H1 (cell line): ENCODE measurements at regions not wholly inside any gene's neighbourhood (a gene's known extent, or its start where the extent isn't known, plus 50 kb on each side); places are given as distances from the start of the nearest gene placed in this dataset.

Experiments
- CTCF ChIA-PET: fragments of 300-600 bp; sonication (Branson Sonifier 250); formaldehyde crosslinking; loops from one replicate; lab custom pipeline; 2021; ENCODE audit not compliant: partially characterized antibody; lab: Charles Lee
- POLR2A ChIA-PET: fragments of 300-600 bp; sonication (Branson Sonifier 250); formaldehyde crosslinking; loops from one replicate; lab custom pipeline; 2021; ENCODE audit warnings: inconsistent platforms; ENCODE audit not compliant: partially characterized antibody; lab: Charles Lee
- DNase-seq, 2 experiments: peaks; one replicate each; pipeline versions ENCODE4 v3.0.0 to v3.0.0-alpha.2; 2010 to 2022; ENCODE audit warnings: low spot score in 2 of 2, low read depth in 1 of 2, mixed read lengths in 1 of 2
- FAIRE-seq: peaks from 2 replicates; lab custom pipeline; 2011; peaks lifted over from hg19 to GRCh38; lab: Jason Lieb, UNC
- H2AFZ ChIP-seq: 2 replicates; pipeline ENCODE4 v1.8.1; 2012; ENCODE audit warnings: low read length, inconsistent platforms
- H2AK5ac ChIP-seq: 2 replicates; pipeline ENCODE4 v1.6.1; 2013; ENCODE audit warnings: low read depth, low read length
- H2BK120ac ChIP-seq: replicated peaks from 2 replicates; pipeline ENCODE3; 2013; ENCODE audit warnings: low read depth, low read length, inconsistent platforms
- H2BK12ac ChIP-seq: 2 replicates; pipeline ENCODE4 v1.6.1; 2013; ENCODE audit warnings: low read depth, low read length
- H2BK15ac ChIP-seq: 2 replicates; pipeline ENCODE4 v1.6.1; 2013; ENCODE audit warnings: low read length
- H2BK20ac ChIP-seq: 2 replicates; pipeline ENCODE4 v1.6.1; 2013; ENCODE audit warnings: low read length
- H2BK5ac ChIP-seq: 2 replicates; pipeline ENCODE4 v1.6.1; 2013; ENCODE audit warnings: low read depth, low read length
- H3K14ac ChIP-seq: 2 replicates; pipeline ENCODE4 v1.6.1; 2013; ENCODE audit warnings: inconsistent platforms; ENCODE audit not compliant: insufficient read length
- H3K18ac ChIP-seq: 2 replicates; pipeline ENCODE4 v1.6.1; 2013; ENCODE audit warnings: low read length; ENCODE audit errors: extremely low read depth
- H3K23ac ChIP-seq: 2 replicates; pipeline ENCODE4 v1.6.1; 2013; ENCODE audit warnings: inconsistent platforms; ENCODE audit not compliant: insufficient read length
- H3K23me2 ChIP-seq: 2 replicates; pipeline ENCODE4 v1.6.1; 2013; ENCODE audit warnings: low read depth, low read length
- H3K27ac ChIP-seq: 2 replicates; pipeline ENCODE4 v1.6.1; 2011; ENCODE audit warnings: low read depth, low read length, inconsistent platforms
- H3K27me3 ChIP-seq, 4 experiments: replicated peaks in 1 of 4; 1 replicate in 1 of 4; 2 replicates in 3 of 4; pipeline versions ENCODE4 v1.6.1 to v1.8.1; 2011 to 2013; ENCODE audit warnings: low read length in 3 of 4, mild to moderate bottlenecking in 3 of 4, inconsistent platforms in 2 of 4, mixed read lengths in 2 of 4, moderate library complexity in 1 of 4; ENCODE audit not compliant: control insufficient read depth in 3 of 4, insufficient read depth in 3 of 4; ENCODE audit errors: extremely low read depth in 1 of 4
- H3K36me3 ChIP-seq, 4 experiments: 2 replicates each; pipeline versions ENCODE4 v1.6.1 to v1.8.1; 2011 to 2013; ENCODE audit warnings: mild to moderate bottlenecking in 4 of 4, low read length in 3 of 4, moderate library complexity in 2 of 4, control low read depth in 1 of 4, inconsistent platforms in 1 of 4; ENCODE audit not compliant: insufficient read depth in 4 of 4, control insufficient read depth in 2 of 4
- H3K4ac ChIP-seq: replicated peaks from 2 replicates; pipeline ENCODE3; 2013; ENCODE audit warnings: low read length, low read depth, mixed read lengths, inconsistent platforms; ENCODE audit not compliant: insufficient read length
- H3K4me1 ChIP-seq, 4 experiments: replicated peaks in 1 of 4; 1 replicate in 1 of 4; 2 replicates in 3 of 4; pipeline versions ENCODE4 v1.6.1 to v1.8.1; 2011 to 2013; ENCODE audit warnings: low read length in 3 of 4, inconsistent platforms in 2 of 4, mixed read lengths in 1 of 4; ENCODE audit not compliant: insufficient read depth in 4 of 4, control insufficient read depth in 3 of 4
- H3K4me2 ChIP-seq, 2 experiments: 2 replicates each; pipeline versions ENCODE4 v1.6.1 to v1.8.1; 2011 to 2013; ENCODE audit warnings: low read depth in 2 of 2, low read length in 2 of 2, control low read depth in 1 of 2, inconsistent platforms in 1 of 2, mild to moderate bottlenecking in 1 of 2; ENCODE audit not compliant: insufficient read depth in 1 of 2
- H3K4me3 ChIP-seq, 4 experiments: fragments of 200-600, 300-600 bp in 1 of 4; sonication (generic), shearing (Covaris generic), sonication (Bioruptor Twin) in 1 of 4; 2 replicates each; pipeline versions ENCODE4 v1.5.1 to v1.8.1; 2011 to 2016; ENCODE audit warnings: low read length in 4 of 4, low read depth in 3 of 4, control low read depth in 2 of 4, inconsistent platforms in 2 of 4, mild to moderate bottlenecking in 2 of 4, mixed read lengths in 1 of 4, moderate library complexity in 1 of 4; ENCODE audit not compliant: insufficient read depth in 2 of 4; ENCODE audit errors: extremely low read depth in 1 of 4
- H3K56ac ChIP-seq: replicated peaks from 2 replicates; pipeline ENCODE3; 2013; ENCODE audit warnings: low read depth, mild to moderate bottlenecking, mixed read lengths, low read length, inconsistent platforms; ENCODE audit not compliant: insufficient read length
- H3K79me1 ChIP-seq: 2 replicates; pipeline ENCODE4 v1.6.1; 2013; ENCODE audit warnings: low read depth, low read length, control low read depth
- H3K79me2 ChIP-seq, 2 experiments: 2 replicates each; pipeline versions ENCODE4 v1.6.1 to v1.8.1; 2012 to 2013; ENCODE audit warnings: low read length in 2 of 2, mild to moderate bottlenecking in 2 of 2, inconsistent platforms in 1 of 2; ENCODE audit not compliant: insufficient read depth in 2 of 2, control insufficient read depth in 1 of 2
- H3K9ac ChIP-seq, 4 experiments: replicated peaks in 1 of 4; 1 replicate in 1 of 4; 2 replicates in 3 of 4; pipeline versions ENCODE4 v1.6.1 to v1.8.1; 2011 to 2013; ENCODE audit warnings: low read depth in 3 of 4, low read length in 3 of 4, control low read depth in 2 of 4, mild to moderate bottlenecking in 2 of 4, moderate library complexity in 2 of 4, inconsistent platforms in 1 of 4; ENCODE audit errors: extremely low read depth in 1 of 4
- H3K9me3 ChIP-seq, 2 experiments: 2 replicates each; pipeline versions ENCODE4 v1.6.1 to v1.8.1; 2012 to 2013; ENCODE audit warnings: mild to moderate bottlenecking in 2 of 2, moderate library complexity in 2 of 2, control low read depth in 1 of 2, inconsistent platforms in 1 of 2, low read depth in 1 of 2, low read length in 1 of 2, mixed read lengths in 1 of 2; ENCODE audit not compliant: insufficient read depth in 2 of 2
- H4K20me1 ChIP-seq, 2 experiments: replicated peaks in 1 of 2; 2 replicates each; pipeline versions ENCODE3 to v1.8.1; 2011 to 2013; ENCODE audit warnings: inconsistent platforms in 2 of 2, low read length in 2 of 2, mild to moderate bottlenecking in 1 of 2; ENCODE audit not compliant: insufficient read depth in 2 of 2, control insufficient read depth in 1 of 2
- H4K5ac ChIP-seq: 2 replicates; pipeline ENCODE4 v1.6.1; 2013; ENCODE audit warnings: low read length, low read depth, mixed read lengths, inconsistent platforms; ENCODE audit not compliant: insufficient read length
- H4K8ac ChIP-seq: 2 replicates; pipeline ENCODE4 v1.8.0; 2013; ENCODE audit warnings: mild to moderate bottlenecking, moderate library complexity, low read length, inconsistent platforms; ENCODE audit not compliant: insufficient read depth; ENCODE audit errors: extremely low read depth
- H4K91ac ChIP-seq: replicated peaks from 2 replicates; pipeline ENCODE3; 2013; ENCODE audit warnings: low read length, mixed read lengths, inconsistent platforms; ENCODE audit not compliant: insufficient read length
- YY1 ChIP-seq: IDR thresholded peaks from 2 replicates; pipeline ENCODE4 v1.6.1; 2011; ENCODE audit warnings: low read depth, mild to moderate bottlenecking, low read length
- WGBS, 2 experiments: shearing (Covaris generic) in 1 of 2; methylation state at CpG; one replicate each; pipeline versions ENCODE4 v1.1.6 to v1.1.7; 2013 to 2015; ENCODE audit warnings: low lambda C conversion rate in 2 of 2, mixed read lengths in 2 of 2, inconsistent platforms in 1 of 2, low coverage in 1 of 2, missing lambda C conversion rate in 1 of 2; ENCODE audit not compliant: insufficient replicate concordance in 2 of 2, insufficient coverage in 1 of 2, insufficient read length in 1 of 2; ENCODE audit errors: extremely low coverage in 1 of 2, missing lambda C conversion rate in 1 of 2; 5-methylcytosine and 5-hydroxymethylcytosine counted together
- TF ChIP-seq, protein P1 (sequence below): IDR thresholded peaks from 2 replicates; pipeline ENCODE4 v1.6.1; 2011; ENCODE audit warnings: low read depth, mild to moderate bottlenecking, low read length; ENCODE audit not compliant: insufficient read depth

DNA sequence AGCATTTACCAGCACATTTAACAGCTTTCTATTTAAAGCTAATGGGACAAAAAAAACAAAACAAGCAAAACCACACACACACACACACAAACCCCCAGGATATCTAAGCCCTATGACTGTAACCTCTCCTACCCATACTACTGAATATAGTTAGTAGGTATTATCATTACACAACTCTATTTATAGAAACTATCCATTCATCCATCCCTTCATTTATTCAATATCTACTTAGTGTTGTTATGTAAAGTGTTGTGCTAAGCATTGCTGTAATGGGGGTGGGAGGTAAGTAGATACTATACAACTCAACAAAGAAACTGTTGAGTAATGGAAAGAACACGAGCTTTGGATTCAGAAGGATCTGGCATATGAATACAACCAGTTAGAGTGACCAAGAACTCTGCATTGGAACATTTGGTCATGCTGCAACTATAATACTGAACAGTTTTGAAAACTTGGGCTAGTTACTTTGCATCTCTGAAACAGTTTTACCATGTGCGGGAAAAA lies 82.3 kb upstream of the ZNF608 start:
- FAIRE-seq (no peak), DNase-seq (no peak)
- H3K79me1 ChIP-seq, result no peaks in the 10 kb centered on the region
- no peak overlapping the region for H2AFZ ChIP-seq
- no peak for TF ChIP-seq YY1
- TF ChIP-seq, protein P1, sequence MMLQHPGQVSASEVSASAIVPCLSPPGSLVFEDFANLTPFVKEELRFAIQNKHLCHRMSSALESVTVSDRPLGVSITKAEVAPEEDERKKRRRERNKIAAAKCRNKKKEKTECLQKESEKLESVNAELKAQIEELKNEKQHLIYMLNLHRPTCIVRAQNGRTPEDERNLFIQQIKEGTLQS, result no peak
- no peak overlapping the region for H4K8ac ChIP-seq
- no peak overlapping the region for H2BK12ac ChIP-seq
- no peaks in the 10 kb centered on the region for H4K20me1 ChIP-seq
- H3K9me3 ChIP-seq, result peaks cover 0 to 4% of the 10 kb centered on the region in 2 experiments; a peak in 1 of 4 replicates
- no peak overlapping the region for H2AK5ac ChIP-seq
- H2BK5ac ChIP-seq, result no peak overlapping the region
- no peak overlapping the region for H3K14ac ChIP-seq
- no peak overlapping the region for H3K4me2 ChIP-seq
- no peak overlapping the region for H3K4me3 ChIP-seq
- H3K4ac ChIP-seq, result no peak overlapping the region
- H2BK15ac ChIP-seq, result no peak overlapping the region
- no peaks in the 10 kb centered on the region for H3K36me3 ChIP-seq
- H3K23ac ChIP-seq, result no peak overlapping the region
- H4K5ac ChIP-seq, result no peak overlapping the region
- no peak overlapping the region for H2BK120ac ChIP-seq
- no peak overlapping the region for H3K56ac ChIP-seq
- ChIA-PET CTCF (no interaction called here), POLR2A (interaction anchor here (0.5 kb wide), 1 partner anchor 133 kb away, joined by 3 read pairs; no protein-coding TSS in a partner anchor)
- no peaks in the 10 kb centered on the region for H3K79me2 ChIP-seq
- H3K18ac ChIP-seq, result no peak overlapping the region
- H3K4me1 ChIP-seq, result peaks cover 0 to 4% (median 0%) of the 10 kb centered on the region in 4 experiments; a peak in 1 of 7 replicates
- H3K27me3 ChIP-seq, result no peaks in the 10 kb centered on the region
- H4K91ac ChIP-seq, result no peak overlapping the region
- 87% methylated on average over 2 of the region's 2 CpGs; no CpG with 5 or more reads in 1 of the 2 experiments for WGBS, 2 experiments
- H3K27ac ChIP-seq, result no peak overlapping the region
- H3K23me2 ChIP-seq, result no peaks in the 10 kb centered on the region
- no peak overlapping the region for H2BK20ac ChIP-seq
- H3K9ac ChIP-seq, result no peak overlapping the region
